HG02642 (cell line): ENCODE measurements at regions not wholly inside any gene's neighbourhood (a gene's known extent, or its start where the extent isn't known, plus 50 kb on each side); places are given as distances from the start of the nearest gene placed in this dataset.

Source experiments
- ATAC-seq: cut with Tn5 transposase; IDR thresholded peaks from one replicate; pipeline ENCODE4 v1.9.1; 2021; ENCODE audit warnings: mild to moderate bottlenecking; ENCODE audit not compliant: unreplicated experiment, poor library complexity

- peak; percentile 41 for ATAC-seq
Measured at GRCh38 chr18:34977838-34978532, 63.2 kb upstream of the MAPRE2 start.

- ATAC-seq: no peak
Measured at GRCh38 chr18:34978533-34978893, 62.7 kb upstream of the MAPRE2 start.

- peak; percentile 36 for ATAC-seq
Measured at GRCh38 chr18:34978953-34979608, 62.1 kb upstream of the MAPRE2 start.

GRCh38 chr18:34981487-34981886, 59.7 kb upstream of the MAPRE2 start:
- no peak for ATAC-seq

- no peak for ATAC-seq
Measured at GRCh38 chr18:34985963-34986362, 55.2 kb upstream of the MAPRE2 start.

GRCh38 chr18:34990597-34990996, 50.6 kb upstream of the MAPRE2 start:
- no peak for ATAC-seq

- no peak for ATAC-seq
Measured at GRCh38 chr18:34991152-34991551, 50.1 kb upstream of the MAPRE2 start.
